OCI-LY1 (cell line): ENCODE measurements at regions not wholly inside any gene's neighbourhood (a gene's known extent, or its start where the extent isn't known, plus 50 kb on each side); places are given as distances from the start of the nearest gene placed in this dataset.
A peak's percentile ranks its signal among the peaks of the same experiment; 100 is the strongest.

ENCODE experiments used
- H2AFZ ChIP-seq: fragments of 200-600 bp; sonication (generic), shearing (Covaris generic); 2 replicates; pipeline ENCODE4 v1.6.0; 2014; ENCODE audit warnings: antibody characterized with exemption, mild to moderate bottlenecking, low read length
- H3F3A ChIP-seq: fragments of 200-600 bp; sonication (generic), shearing (Covaris generic); 2 replicates; pipeline ENCODE4 v1.6.0; 2014; ENCODE audit warnings: mild to moderate bottlenecking, antibody characterized with exemption, low read length, moderate library complexity; ENCODE audit not compliant: insufficient read depth
- H3K27ac ChIP-seq: fragments of 200-600 bp; sonication (generic); 2 replicates; pipeline ENCODE4 v1.5.1; 2014; ENCODE audit warnings: low read length, mixed run types, mild to moderate bottlenecking, low read depth; ENCODE audit not compliant: poor library complexity, severe bottlenecking
- H3K27me3 ChIP-seq: fragments of 200-600 bp; sonication (generic); 2 replicates; pipeline ENCODE4 v1.6.0; 2014; ENCODE audit warnings: antibody characterized with exemption, mild to moderate bottlenecking, low read length, moderate library complexity; ENCODE audit not compliant: insufficient read depth
- H3K36me3 ChIP-seq: fragments of 200-600 bp; sonication (generic); 2 replicates; pipeline ENCODE4 v1.6.1; 2014; ENCODE audit warnings: mild to moderate bottlenecking, antibody characterized with exemption, low read length, moderate library complexity, mixed read lengths; ENCODE audit not compliant: insufficient read depth
- H3K4me1 ChIP-seq: fragments of 200-600 bp; sonication (generic); 2 replicates; pipeline ENCODE4 v1.5.1; 2014; ENCODE audit warnings: mild to moderate bottlenecking, low read length, moderate library complexity; ENCODE audit not compliant: insufficient read depth, severe bottlenecking
- H3K4me2 ChIP-seq: fragments of 200-600 bp; sonication (generic), shearing (Covaris generic); 2 replicates; pipeline ENCODE4 v1.6.1; 2014; ENCODE audit warnings: low read length
- H3K4me3 ChIP-seq: fragments of 200-600 bp; sonication (generic); 2 replicates; pipeline ENCODE4 v1.5.1; 2014; ENCODE audit warnings: low read length, low read depth, mild to moderate bottlenecking, mixed read lengths; ENCODE audit not compliant: poor library complexity, severe bottlenecking
- H3K79me2 ChIP-seq: fragments of 200-600 bp; shearing (Covaris generic); 2 replicates; pipeline ENCODE4 v1.6.1; 2016; ENCODE audit warnings: mixed run types, low read length, mixed read lengths; ENCODE audit not compliant: insufficient read depth
- H3K9ac ChIP-seq: fragments of 200-600 bp; sonication (generic), shearing (Covaris generic); 2 replicates; pipeline ENCODE4 v1.6.1; 2014; ENCODE audit warnings: mild to moderate bottlenecking, low read length, mixed read lengths
- H3K9me2 ChIP-seq: fragments of 200-600 bp; sonication (generic), shearing (Covaris generic); 2 replicates; pipeline ENCODE4 v1.6.1; 2014; ENCODE audit warnings: low read depth, mild to moderate bottlenecking, low read length, mixed read lengths
- H3K9me3 ChIP-seq: fragments of 200-600 bp; shearing (Covaris generic); 2 replicates; pipeline ENCODE4 v1.6.1; 2014; ENCODE audit warnings: low read length, mixed read lengths
- H4K20me1 ChIP-seq: fragments of 200-600 bp; sonication (generic), shearing (Covaris generic); 2 replicates; pipeline ENCODE4 v1.6.0; 2016; ENCODE audit warnings: mild to moderate bottlenecking, low read length; ENCODE audit not compliant: insufficient read depth
- EZH2 ChIP-seq: fragments of 200-600 bp; sonication (generic), shearing (Covaris generic); IDR thresholded peaks from 2 replicates; pipeline ENCODE4 v1.8.0; 2017; ENCODE audit warnings: borderline replicate concordance, mixed run types, mild to moderate bottlenecking, antibody characterized with exemption, low read length, moderate library complexity, mixed read lengths
- TF ChIP-seq, protein P1 (sequence below): fragments of 200-600 bp; sonication (generic), shearing (Covaris generic); IDR thresholded peaks from 2 replicates; pipeline ENCODE4 v1.5.1; 2017; ENCODE audit warnings: mild to moderate bottlenecking, antibody characterized with exemption, low read length, moderate library complexity, mixed read lengths

DNA sequence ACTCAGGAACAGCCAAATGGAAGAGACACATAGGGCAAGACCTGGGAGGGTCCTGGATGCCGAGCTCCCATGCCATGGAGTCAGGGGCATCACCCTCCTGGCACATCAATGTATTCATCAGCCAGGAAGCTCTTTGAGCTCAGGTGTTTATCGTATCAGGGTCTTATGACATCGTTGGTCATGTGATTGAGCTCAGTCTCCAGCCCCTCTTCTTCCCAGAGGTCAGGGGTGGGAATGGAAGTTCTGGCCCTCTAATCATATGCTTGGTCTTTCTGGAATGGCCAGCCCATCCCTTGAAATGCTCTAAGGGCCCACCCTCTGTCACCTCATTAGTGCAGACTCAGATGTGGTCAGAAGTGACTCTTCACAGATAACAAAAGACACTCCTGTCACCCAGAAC lies 52.4 kb upstream of the TULP4 start:
- Histone ChIP-seq H3K27me3 (no peaks in the 10 kb centered on the region), H3K4me3 (no peak overlapping the region), H3K79me2 (peaks cover 76% of the 10 kb centered on the region), H3K9me3 (no peaks in the 10 kb centered on the region), H3K4me1 (peaks cover 86% of the 10 kb centered on the region), H3K27ac (no peak overlapping the region), H3K9ac (no peak overlapping the region), H3K36me3 (peaks cover 18% of the 10 kb centered on the region; the same call in 1 of the 2 replicates), H4K20me1 (no peaks in the 10 kb centered on the region), H2AFZ (no peak overlapping the region), H3K4me2 (no peak overlapping the region), H3F3A (no peaks in the 10 kb centered on the region), H3K9me2 (no peaks in the 10 kb centered on the region)
- TF ChIP-seq, protein P1, sequence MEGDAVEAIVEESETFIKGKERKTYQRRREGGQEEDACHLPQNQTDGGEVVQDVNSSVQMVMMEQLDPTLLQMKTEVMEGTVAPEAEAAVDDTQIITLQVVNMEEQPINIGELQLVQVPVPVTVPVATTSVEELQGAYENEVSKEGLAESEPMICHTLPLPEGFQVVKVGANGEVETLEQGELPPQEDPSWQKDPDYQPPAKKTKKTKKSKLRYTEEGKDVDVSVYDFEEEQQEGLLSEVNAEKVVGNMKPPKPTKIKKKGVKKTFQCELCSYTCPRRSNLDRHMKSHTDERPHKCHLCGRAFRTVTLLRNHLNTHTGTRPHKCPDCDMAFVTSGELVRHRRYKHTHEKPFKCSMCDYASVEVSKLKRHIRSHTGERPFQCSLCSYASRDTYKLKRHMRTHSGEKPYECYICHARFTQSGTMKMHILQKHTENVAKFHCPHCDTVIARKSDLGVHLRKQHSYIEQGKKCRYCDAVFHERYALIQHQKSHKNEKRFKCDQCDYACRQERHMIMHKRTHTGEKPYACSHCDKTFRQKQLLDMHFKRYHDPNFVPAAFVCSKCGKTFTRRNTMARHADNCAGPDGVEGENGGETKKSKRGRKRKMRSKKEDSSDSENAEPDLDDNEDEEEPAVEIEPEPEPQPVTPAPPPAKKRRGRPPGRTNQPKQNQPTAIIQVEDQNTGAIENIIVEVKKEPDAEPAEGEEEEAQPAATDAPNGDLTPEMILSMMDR = no peak
- TF ChIP-seq EZH2 = no peak

DNA sequence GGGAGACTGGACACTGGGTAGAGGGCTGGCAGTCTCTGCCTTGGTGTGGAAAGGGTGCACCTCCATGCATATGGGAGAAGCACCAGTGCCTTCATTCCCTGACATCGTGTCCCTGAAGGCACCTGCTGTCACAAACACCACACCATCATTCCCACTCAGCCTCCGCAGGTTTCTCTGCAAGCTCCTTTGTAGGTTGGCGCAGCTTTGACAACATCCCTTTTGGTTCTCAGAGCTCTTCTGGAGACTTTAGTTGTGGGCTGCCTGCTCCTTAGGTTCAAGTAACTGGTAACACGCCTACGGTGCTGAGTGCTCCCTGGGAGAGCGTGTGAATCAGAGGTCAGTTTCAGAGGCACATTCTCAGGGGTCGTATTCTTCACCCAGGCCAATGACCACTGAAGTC lies 50.2 kb upstream of the TULP4 start:
- H3K9me2 ChIP-seq = no peaks in the 10 kb centered on the region
- H3K4me2 ChIP-seq = no peak overlapping the region
- H3K9me3 ChIP-seq = no peaks in the 10 kb centered on the region
- H3K36me3 ChIP-seq = peaks cover 23% of the 10 kb centered on the region
- no peak overlapping the region for H3K9ac ChIP-seq
- H3K27me3 ChIP-seq = no peaks in the 10 kb centered on the region
- H3F3A ChIP-seq = no peaks in the 10 kb centered on the region
- H3K4me3 ChIP-seq = no peak overlapping the region
- no peak overlapping the region for H2AFZ ChIP-seq
- no peaks in the 10 kb centered on the region for H4K20me1 ChIP-seq
- H3K4me1 ChIP-seq = peaks cover 71% of the 10 kb centered on the region
- TF ChIP-seq, protein P1 = no peak
- TF ChIP-seq EZH2 = no peak
- H3K27ac ChIP-seq = peak overlapping the region; percentile 30
- H3K79me2 ChIP-seq = peaks cover 74% of the 10 kb centered on the region
